ENCODE measurements at regions not wholly inside any gene's neighbourhood (a gene's known extent, or its start where the extent isn't known, plus 50 kb on each side); places are given as distances from the start of the nearest gene placed in this dataset.

GRCh38 chr2:66960161-66960560 is 437.0 kb upstream of the ETAA1 start:
- DNase-seq, result no peak

DNA sequence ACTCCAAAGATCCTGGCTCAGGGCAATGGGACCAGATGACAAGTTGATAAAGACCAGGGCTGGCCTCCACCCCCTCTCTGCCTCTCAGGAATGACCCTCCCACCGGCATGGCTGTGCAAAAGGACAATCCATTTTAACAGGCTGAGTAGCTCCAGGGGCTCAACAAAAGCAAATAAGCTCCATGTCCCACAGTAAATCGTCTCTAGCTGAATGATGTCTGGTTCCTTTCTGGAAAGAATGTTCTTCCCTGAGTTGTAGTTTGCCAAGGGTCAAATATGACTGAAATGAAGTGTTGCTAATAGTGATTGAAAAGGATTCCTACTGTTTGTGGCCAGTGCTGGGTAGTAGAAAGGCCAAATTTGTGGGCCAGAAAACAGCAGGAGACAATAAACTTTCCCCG is 434.4 kb upstream of the ETAA1 start:
- DNase-seq, result no peak

DNA sequence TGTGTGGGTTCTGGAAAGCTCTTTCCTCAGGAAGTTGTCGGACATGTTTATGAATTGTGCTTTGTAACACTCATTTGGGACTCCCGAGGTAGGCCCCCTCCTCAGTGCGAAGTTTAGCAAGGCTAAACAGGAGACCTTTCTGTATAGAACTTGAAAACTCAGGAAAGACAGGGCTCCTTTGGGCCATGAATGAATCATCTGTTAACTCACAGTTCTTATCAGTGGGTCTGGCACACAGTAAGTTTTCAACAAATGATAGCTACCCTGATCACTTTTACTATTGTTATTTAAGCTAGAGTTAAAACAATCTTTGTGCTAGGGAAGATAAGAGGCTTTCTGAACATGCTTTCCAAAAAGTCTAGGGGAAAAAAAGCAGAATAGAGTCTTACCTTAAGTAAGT is 430.5 kb upstream of the ETAA1 start:
- no peak for DNase-seq

DNA sequence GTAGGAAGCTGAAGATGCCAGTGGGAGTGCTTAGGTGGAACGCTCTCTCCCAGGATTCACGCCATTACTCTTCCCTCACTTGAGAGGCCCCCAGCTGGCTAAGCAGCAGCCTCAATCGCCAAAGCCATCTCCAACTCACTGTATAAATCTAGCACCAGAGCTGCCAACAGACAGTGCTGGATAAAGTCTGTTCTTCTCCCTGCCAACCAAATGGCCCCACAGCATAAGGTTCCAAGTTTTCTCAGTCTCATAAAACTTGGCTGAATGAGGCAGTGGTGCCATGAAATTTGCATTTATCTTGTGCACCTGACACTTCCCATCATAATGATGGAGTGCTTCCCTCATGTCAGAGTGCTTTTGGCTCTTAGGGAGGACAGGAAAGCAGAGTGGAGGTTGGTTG is 428.2 kb upstream of the ETAA1 start:
- DNase-seq, result no peak

DNA sequence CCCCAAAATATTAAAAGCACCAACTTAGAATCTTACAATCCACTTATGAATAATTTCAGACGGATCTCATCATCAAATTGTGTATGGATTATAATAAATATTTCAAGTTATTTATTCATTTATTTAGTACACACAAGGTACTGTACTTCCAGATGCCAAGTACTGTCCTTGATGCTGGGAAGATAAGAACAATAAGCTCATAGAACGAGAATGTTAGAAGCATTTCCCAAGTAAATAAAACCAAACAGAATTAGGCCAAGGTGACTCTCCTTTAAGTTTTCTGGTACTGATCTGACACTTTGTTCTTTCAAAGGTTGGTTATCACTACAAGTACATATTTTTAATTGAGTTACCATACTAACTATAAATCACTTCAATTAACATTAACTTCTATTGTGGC is 416.1 kb upstream of the ETAA1 start:
- no peak for DNase-seq

DNA sequence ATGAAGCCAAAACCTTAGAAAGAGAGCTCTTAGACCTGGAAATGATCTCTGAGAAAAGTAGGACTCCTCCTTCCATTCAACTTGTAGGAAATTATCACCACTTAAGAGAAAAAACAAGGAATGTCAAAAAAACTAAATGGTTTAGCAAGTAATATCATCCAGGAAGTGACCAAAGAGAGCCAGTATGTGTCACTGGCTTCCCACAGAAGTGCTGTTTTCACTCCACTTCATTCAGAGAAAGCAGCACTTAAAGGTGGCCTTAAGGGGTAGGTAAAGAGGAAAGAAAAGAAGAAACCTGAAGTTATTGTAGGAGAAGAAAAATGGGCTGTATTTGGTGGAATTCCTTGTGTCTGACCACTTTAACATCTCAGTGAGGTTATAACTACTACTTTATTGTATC is 414.4 kb upstream of the ETAA1 start:
- DNase-seq, result no peak

- DNase-seq, result no peak
These were observed 412.3 kb upstream of the ETAA1 start for GRCh38 chr2:66984864-66985263.

DNA sequence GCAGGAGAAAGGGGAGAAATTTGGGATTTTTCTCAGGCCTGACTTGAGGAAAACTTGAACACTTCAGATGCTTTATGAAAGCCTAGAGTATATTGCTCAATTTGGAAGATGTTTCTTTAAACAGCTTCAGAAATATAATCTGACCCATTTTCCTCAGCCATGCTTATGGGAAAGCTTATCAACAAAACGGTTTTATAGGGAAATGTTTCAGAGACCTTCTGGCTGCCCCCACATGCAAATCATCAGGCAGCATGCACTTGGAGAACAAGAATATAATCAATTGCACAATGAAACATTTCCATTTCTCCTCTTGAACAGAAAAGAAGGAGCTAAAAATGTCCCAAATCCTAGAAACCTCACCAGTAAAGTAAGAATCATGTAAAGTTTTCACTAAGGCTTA is 411.2 kb upstream of the ETAA1 start:
- no peak for DNase-seq

GRCh38 chr2:66987733-66988132 is 409.4 kb upstream of the ETAA1 start:
- no peak for DNase-seq

- DNase-seq, result no peak
These were observed 402.5 kb upstream of the ETAA1 start for GRCh38 chr2:66994654-66995053.

- no peak for DNase-seq
These were observed 401.5 kb upstream of the ETAA1 start for GRCh38 chr2:66995636-66996035.

DNA sequence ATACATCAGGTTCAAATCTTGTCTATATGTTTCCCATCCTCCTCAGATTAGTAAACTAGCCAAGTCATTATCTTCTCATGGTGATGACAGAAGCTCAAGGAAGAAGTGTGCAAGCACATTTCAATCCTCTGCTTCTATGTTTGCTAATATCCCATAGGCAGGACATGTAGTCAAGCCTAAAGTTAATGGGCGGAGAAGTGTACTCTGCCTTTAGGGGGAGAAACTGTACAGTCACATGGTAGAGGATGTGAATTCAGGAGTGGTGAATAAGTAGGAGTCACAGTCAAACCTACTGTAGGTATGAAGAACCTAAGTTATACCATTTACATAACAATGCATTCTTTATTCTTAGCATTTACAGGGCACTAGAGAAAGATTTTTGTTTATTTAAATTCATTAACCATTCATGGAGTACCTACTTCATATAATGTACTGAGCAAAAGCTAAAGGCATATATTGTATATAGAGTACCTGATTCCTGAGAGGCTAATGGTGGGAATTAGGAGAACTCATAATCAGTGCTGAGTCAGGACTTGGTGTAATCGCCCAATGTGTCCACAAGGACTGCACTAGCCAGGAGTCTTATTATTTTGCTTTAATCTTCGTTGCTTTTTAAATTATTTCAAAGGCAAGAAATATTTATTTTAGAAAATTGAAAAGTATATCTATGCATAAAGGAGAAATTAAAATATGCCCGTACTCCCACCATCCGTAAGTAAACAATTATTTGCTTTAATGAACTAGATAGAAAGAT is 394.3 kb upstream of the ETAA1 start:
- no peak for DNase-seq

DNA sequence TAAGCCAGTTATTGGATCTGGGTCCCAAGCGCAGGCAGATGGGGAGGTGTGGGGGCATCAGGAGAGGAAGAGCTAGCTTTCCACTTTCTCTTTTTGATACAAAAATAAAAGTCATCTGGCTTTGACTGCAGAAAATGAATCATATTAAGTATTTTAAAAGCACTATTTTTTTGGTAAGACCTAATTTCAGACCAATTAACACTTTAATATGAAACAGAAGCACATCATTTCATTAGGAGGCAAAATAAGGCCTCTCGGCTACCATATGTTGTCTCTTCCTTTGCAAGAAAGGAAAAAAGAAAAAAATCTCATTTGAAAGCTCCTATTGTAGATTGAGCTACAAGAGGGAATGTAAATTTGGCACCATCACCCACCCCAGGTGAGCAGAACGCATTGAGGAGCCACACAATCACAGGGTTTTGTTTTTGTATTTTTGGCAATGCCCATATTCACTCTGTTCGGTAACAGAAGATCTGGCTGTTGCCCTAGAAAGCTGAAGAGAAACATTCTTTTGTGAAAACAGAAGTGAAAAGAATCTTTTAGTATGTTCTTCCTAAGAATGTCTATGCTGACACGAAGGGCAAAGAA is 390.7 kb upstream of the ETAA1 start:
- no peak for DNase-seq

DNA sequence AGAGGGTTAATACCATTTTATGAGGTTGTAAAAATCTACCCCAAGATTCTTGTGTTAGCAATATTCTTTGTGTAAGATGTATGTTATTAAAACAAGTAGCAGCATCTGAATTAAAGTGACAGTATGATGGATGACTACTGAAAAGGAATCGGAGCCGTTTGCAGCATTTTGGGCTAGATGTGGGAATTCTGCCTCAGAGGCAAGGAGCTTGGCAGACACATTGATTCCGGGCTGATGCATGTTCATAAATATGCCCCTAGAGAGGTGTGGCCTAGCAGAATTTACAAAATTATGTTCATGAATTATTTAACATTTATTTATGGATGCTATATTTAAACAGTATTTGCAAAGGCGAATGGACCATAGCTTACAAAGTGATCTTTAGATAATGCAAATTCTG is 389.0 kb upstream of the ETAA1 start:
- DNase-seq, result no peak

GRCh38 chr2:67012165-67012564 is 385.0 kb upstream of the ETAA1 start:
- DNase-seq, result no peak

GRCh38 chr2:67013821-67014220 is 383.3 kb upstream of the ETAA1 start:
- no peak for DNase-seq

- DNase-seq, result no peak
These were observed 381.5 kb upstream of the ETAA1 start for GRCh38 chr2:67015681-67016080.

DNA sequence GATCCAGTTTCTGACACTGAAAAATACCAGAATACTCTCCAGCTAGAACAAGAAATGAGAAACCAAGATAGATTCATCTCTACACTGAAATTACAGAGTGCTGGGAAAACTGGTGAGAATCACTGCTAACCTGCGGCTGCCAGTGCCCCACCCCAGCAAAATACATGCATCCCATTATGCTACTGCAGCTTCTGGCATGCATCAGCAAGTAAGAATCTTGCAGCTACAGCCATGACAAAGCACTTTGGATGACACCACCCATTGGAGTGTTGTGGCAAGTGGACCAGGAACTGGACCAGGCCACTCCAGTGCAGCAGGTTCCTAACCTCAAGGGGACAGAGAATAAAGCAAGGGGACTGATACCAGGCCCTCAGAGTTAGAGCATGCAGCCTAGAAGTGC is 378.8 kb upstream of the ETAA1 start:
- no peak for DNase-seq

GRCh38 chr2:67032076-67032475 is 365.1 kb upstream of the ETAA1 start:
- no peak for DNase-seq

DNA sequence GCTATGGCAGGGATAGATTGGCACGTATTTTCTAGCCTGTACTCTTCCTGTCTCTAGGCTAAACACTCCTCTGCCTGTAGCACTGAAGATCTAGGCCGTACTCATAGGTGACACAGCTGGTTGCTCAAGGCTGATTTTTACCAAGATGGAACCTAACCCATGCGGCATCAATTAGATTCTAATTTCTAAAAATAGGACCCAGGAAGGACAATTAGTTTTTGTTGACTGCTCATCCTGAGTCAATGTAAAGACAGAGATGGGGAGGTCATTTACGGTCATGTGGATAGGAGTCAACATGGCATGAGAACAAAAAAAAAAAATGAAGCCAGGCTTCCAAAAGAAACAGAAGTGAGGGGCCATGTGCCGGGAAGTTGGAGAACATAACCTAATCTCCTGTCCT is 360.7 kb upstream of the ETAA1 start:
- DNase-seq, result no peak

DNA sequence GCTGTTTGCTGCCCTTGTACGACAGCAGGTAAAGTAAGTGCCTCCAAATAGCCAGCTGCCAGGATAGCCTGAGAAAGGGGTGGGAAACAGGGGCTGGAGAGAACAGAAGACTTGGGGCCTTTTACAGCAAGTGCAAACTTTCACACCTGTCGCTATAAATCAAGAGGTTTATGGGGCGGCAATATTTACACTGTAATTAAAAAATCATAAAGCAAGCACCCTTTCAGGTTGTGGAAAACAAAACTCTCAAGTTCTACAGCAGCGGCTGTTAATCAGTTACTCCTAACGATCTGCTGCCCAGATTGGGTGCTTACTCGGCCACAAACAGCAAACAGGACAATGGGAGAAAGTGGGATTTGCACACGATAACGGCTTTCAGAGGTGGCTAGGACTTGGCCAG is 359.5 kb upstream of the ETAA1 start:
- peak; percentile 88 for DNase-seq

DNA sequence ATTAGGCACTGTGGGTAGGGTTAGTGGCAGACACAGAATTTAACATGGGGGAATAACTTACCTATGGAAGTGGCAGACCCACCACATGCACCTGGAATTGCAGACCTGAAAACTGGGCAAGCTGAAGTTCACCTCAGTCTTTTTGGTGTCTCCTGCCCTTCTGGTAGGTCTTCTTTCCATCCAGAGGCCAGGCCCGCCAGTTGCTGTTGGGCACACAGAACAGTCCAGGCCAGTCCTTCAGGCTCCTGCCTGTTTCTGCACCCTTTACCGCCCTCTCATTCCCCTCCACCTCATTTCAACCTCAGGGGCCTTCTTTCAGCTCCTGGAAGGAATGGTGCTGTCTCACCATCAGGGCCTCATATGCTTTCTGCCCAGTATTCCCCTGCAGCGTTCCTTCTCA is 358.9 kb upstream of the ETAA1 start:
- no peak for DNase-seq

DNA sequence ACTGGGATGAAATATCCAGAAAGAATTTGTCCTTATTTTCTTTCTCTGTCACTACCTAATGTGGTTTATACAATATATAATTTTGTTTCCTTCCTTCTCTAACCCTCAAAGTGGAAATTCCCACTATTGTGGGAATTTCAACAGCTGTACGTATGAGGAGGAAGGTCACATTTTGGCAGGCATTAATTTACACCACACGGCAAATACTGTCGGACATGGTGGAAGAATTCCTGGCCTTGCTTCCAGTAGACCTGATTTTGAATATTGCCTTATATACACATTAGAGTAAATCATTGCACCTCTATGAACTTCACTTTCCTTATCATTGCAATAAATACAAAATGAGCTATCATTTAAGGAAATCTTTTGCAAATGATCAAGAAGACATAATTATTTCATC is 358.1 kb upstream of the ETAA1 start:
- no peak for DNase-seq

- no peak for DNase-seq
These were observed 357.5 kb upstream of the ETAA1 start for GRCh38 chr2:67039517-67040103.
